Karpas-422 (cell line): ENCODE measurements at regions not wholly inside any gene's neighbourhood (a gene's known extent, or its start where the extent isn't known, plus 50 kb on each side); places are given as distances from the start of the nearest gene placed in this dataset.

Experiments
- DNase-seq: peaks from one replicate; pipeline ENCODE4 v3.0.0-alpha.2; 2015
- H2AFZ ChIP-seq: fragments of 200-600 bp; sonication (generic); 2 replicates; pipeline ENCODE4 v1.6.1; 2014; ENCODE audit warnings: antibody characterized with exemption, low read length, mixed read lengths
- H3K27ac ChIP-seq: fragments of 200-600 bp; sonication (generic); 2 replicates; pipeline ENCODE4 v1.5.1; 2014; ENCODE audit warnings: mild to moderate bottlenecking, low read length, moderate library complexity
- H3K27me3 ChIP-seq: fragments of 200-600 bp; sonication (generic); 2 replicates; pipeline ENCODE4 v1.6.1; 2014; ENCODE audit warnings: low read length, mixed read lengths
- H3K36me3 ChIP-seq: fragments of 200-600 bp; sonication (generic); 2 replicates; pipeline ENCODE4 v1.6.1; 2014; ENCODE audit warnings: low read length, mixed read lengths; ENCODE audit not compliant: insufficient read depth
- H3K4me1 ChIP-seq: fragments of 200-600 bp; sonication (generic); 2 replicates; pipeline ENCODE4 v1.6.1; 2014; ENCODE audit warnings: mild to moderate bottlenecking, low read length, mixed read lengths
- H3K4me2 ChIP-seq: fragments of 200-600 bp; sonication (generic); 2 replicates; pipeline ENCODE4 v1.6.1; 2014; ENCODE audit warnings: low read length, low read depth, mild to moderate bottlenecking; ENCODE audit not compliant: poor library complexity, severe bottlenecking
- H3K4me3 ChIP-seq: fragments of 200-600 bp; sonication (generic); 2 replicates; pipeline ENCODE4 v1.5.1; 2014; ENCODE audit warnings: mild to moderate bottlenecking, antibody characterized with exemption, low read length, mixed read lengths
- H3K79me2 ChIP-seq: fragments of 200-600 bp; sonication (generic); 2 replicates; pipeline ENCODE4 v1.6.1; 2014; ENCODE audit warnings: mild to moderate bottlenecking, low read length, mixed read lengths
- H3K9ac ChIP-seq: fragments of 200-600 bp; sonication (generic); 2 replicates; pipeline ENCODE4 v1.6.0; 2014; ENCODE audit warnings: low read length
- H3K9me2 ChIP-seq: fragments of 200-600 bp; sonication (generic), shearing (Covaris generic); replicated peaks from 2 replicates; pipeline ENCODE4 v1.6.0; 2014; ENCODE audit warnings: mild to moderate bottlenecking, low read length, moderate library complexity; ENCODE audit not compliant: insufficient read depth
- H3K9me3 ChIP-seq: fragments of 300-700, 200-600 bp; sonication (generic); 2 replicates; pipeline ENCODE4 v1.6.1; 2014; ENCODE audit warnings: low read length, mixed read lengths
- H4K20me1 ChIP-seq: fragments of 200-600 bp; sonication (generic); 2 replicates; pipeline ENCODE4 v1.6.1; 2014; ENCODE audit warnings: mild to moderate bottlenecking, antibody characterized with exemption, low read length, low read depth; ENCODE audit not compliant: insufficient read depth

DNA sequence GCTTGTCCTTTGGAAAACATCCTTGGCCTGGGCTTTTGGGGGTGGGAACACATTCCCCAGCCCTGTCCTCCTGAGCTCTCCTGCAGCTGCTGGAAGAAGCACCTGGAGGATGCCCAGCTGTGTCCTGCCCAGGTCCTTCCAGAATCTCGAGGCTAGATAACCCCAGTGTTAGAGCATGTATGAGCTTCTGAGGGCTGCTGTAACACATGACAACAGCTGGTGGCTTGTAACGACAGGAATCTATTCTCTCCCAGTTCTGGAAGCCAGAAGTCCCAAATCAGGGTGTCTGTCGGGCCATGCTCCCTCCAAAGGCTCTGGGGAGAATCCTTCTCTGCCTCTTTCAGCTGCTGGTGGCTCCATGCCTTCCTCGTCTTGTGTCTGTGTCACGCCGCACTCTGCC lies 403.6 kb upstream of the C2CD4B start:
- H3K36me3 ChIP-seq, result no peaks in the 10 kb centered on the region
- H3K27ac ChIP-seq, result no peak overlapping the region
- H3K79me2 ChIP-seq, result no peaks in the 10 kb centered on the region
- H3K4me1 ChIP-seq, result peaks cover 7% of the 10 kb centered on the region
- no peak for DNase-seq
- H3K27me3 ChIP-seq, result no peaks in the 10 kb centered on the region
- no peak overlapping the region for H3K4me2 ChIP-seq
- no peaks in the 10 kb centered on the region for H3K9me3 ChIP-seq
- H3K9ac ChIP-seq, result no peak overlapping the region
- H2AFZ ChIP-seq, result no peak overlapping the region
- no peaks in the 10 kb centered on the region for H4K20me1 ChIP-seq
- no peak overlapping the region for H3K4me3 ChIP-seq
- no peaks in the 10 kb centered on the region for H3K9me2 ChIP-seq

DNA sequence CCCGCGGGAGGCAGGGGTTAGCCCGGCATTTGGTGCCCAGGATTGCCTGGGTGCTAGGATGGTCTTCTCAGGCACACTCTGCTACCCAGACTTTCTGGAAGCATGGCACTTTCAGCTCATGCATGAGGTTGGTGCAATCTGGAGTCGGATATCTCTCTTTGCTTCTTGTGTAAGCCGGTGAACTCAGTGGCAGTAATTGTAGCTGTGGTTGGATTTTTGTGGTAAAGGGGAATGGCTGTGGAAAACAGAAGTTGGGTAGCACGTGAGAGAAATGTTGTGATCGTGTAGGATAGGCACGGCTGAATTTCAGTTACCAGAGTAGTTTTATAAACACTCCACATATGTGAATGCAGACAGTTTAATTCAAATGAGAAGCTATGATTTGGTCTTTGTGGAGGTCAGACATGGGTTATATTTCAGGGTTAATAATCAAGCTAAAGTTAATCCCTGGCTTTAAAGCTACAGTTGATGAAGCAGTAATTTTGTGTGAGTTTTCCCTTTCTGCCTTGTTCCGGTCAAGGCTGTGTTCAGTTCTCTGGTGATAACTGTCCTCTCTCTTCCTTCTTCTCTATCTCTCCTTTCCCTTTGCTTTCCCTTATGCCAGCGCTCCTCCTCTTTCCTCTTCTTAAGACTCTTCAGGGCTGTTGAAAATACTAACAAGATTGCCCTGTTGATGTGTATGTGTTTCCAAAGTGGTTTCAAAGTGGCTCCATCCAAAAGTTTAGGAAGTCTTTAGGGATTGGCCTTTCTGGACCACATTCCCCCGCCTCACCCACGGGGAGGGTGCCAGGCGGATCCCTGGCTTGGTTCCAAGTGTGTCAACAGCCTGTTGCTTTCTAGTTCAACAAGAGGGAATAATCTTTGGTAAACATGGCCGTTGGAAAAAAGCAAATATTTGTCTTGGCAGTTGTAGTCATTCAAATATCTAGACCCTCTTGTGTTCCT lies 404.6 kb upstream of the C2CD4B start:
- no peaks in the 10 kb centered on the region for H3K36me3 ChIP-seq
- no peak overlapping the region for H2AFZ ChIP-seq
- no peak overlapping the region for H3K4me3 ChIP-seq
- DNase-seq, result no peak
- no peak overlapping the region for H3K4me2 ChIP-seq
- H4K20me1 ChIP-seq, result no peaks in the 10 kb centered on the region
- no peak overlapping the region for H3K27ac ChIP-seq
- H3K9ac ChIP-seq, result no peak overlapping the region
- H3K79me2 ChIP-seq, result no peaks in the 10 kb centered on the region
- H3K4me1 ChIP-seq, result peaks cover 13% of the 10 kb centered on the region
- no peaks in the 10 kb centered on the region for H3K9me3 ChIP-seq
- H3K9me2 ChIP-seq, result no peaks in the 10 kb centered on the region
- no peaks in the 10 kb centered on the region for H3K27me3 ChIP-seq

DNA sequence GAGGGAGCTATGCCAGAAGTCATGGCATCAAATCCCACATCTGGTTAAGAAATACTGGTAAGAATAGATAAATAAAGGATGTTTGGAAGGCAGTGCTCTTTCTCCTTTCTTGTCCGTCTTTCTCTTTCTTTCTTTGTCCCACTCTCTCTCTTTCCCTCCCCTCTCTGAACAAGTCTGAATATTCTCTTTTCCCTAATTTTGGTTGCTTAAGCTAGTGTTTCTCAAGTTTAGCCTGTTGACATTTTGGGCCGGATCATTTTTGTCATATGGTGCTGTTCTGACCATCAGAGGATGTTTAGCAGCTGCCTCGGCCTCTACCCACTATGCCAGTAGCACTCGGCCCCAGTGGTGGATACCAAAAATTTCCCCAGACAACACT lies 405.3 kb upstream of the C2CD4B start:
- Histone ChIP-seq H3K36me3 (no peaks in the 10 kb centered on the region), H3K4me2 (no peak overlapping the region), H3K79me2 (no peaks in the 10 kb centered on the region), H3K4me1 (peaks cover 13% of the 10 kb centered on the region), H2AFZ (no peak overlapping the region), H3K4me3 (no peak overlapping the region), H4K20me1 (no peaks in the 10 kb centered on the region), H3K9me3 (no peaks in the 10 kb centered on the region), H3K9ac (no peak overlapping the region), H3K27ac (no peak overlapping the region), H3K9me2 (no peaks in the 10 kb centered on the region), H3K27me3 (no peaks in the 10 kb centered on the region)
- DNase-seq, result no peak

DNA sequence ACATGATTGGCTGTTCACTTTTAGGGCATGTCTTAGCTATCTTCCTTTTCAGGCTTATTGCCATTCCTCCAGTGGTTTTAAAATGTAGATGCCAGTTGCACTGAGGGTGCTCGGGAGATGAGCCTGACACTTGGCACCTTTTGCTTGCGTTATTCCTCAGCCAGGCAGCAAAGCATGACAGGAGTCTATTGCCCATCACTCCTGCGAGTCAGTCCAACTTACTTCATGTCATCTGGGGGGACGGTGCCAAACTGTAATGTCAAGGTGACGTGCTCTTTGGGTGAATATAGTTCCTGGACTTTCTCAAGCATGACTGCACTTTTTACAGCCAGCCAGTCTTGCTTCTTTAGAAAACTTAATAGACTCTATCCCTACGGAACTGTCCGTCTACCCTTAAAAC lies 406.0 kb upstream of the C2CD4B start:
- Histone ChIP-seq H3K27ac (no peak overlapping the region), H3K36me3 (no peaks in the 10 kb centered on the region), H3K79me2 (no peaks in the 10 kb centered on the region), H3K9me2 (no peaks in the 10 kb centered on the region), H3K9me3 (no peaks in the 10 kb centered on the region), H3K27me3 (no peaks in the 10 kb centered on the region), H3K4me1 (peaks cover 13% of the 10 kb centered on the region), H3K4me2 (no peak overlapping the region), H3K9ac (no peak overlapping the region), H2AFZ (no peak overlapping the region), H4K20me1 (no peaks in the 10 kb centered on the region), H3K4me3 (no peak overlapping the region)
- DNase-seq, result no peak

DNA sequence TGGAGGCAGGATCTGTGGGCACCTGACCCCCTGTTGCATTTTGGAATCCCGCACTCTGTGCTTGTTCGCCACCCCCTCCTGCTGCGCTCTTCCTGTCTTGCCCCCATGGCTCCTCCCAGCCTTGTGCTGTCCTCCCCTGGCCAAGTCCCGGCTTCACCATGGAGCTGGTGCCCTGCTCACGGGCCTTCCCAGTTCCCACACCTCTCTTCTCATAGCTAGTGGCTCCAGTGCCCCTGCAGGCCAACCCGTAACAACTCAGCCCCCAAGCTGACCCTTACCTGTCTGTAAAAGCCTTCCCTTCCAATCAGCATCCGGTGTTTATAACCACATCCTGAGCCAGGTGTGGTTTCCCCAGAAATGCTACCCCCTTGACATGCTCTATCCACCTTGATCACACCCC lies 407.7 kb upstream of the C2CD4B start:
- Histone ChIP-seq H3K27ac (no peak overlapping the region), H3K36me3 (no peaks in the 10 kb centered on the region)

DNA sequence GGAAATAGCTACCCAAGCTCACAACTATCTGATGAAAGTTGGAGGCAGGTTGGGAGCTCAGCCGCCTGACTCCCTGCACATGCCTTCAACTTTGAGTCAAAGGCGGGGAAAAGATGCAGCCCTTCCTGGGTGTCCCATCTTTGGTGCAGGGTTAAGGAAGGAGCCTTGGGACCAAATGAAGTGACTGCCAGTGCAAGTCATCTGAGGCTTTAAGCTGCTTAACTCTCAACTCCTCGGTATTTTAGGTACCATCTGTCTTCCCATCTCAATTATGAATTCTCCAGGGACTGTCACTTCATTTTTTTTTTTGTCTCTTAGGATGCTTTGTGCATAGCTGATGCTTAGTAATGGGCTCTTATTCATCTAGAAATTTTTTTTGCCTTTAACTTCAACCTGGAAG lies 408.8 kb upstream of the C2CD4B start:
- no peaks in the 10 kb centered on the region for H3K79me2 ChIP-seq
- no peaks in the 10 kb centered on the region for H3K9me2 ChIP-seq
- H3K4me2 ChIP-seq, result no peak overlapping the region
- no peak overlapping the region for H3K9ac ChIP-seq
- no peaks in the 10 kb centered on the region for H3K27me3 ChIP-seq
- no peak overlapping the region for H3K4me3 ChIP-seq
- H3K4me1 ChIP-seq, result peaks cover 17% of the 10 kb centered on the region
- no peaks in the 10 kb centered on the region for H4K20me1 ChIP-seq
- no peak overlapping the region for H2AFZ ChIP-seq
- H3K27ac ChIP-seq, result no peak overlapping the region
- no peaks in the 10 kb centered on the region for H3K9me3 ChIP-seq
- DNase-seq, result no peak
- H3K36me3 ChIP-seq, result no peaks in the 10 kb centered on the region

More for the DNA sequence above, 407.7 kb upstream of the C2CD4B start:
- no peak overlapping the region for H3K4me2 ChIP-seq
- no peak overlapping the region for H3K9ac ChIP-seq
- H3K9me2 ChIP-seq, result no peaks in the 10 kb centered on the region
- no peaks in the 10 kb centered on the region for H3K79me2 ChIP-seq
- H4K20me1 ChIP-seq, result no peaks in the 10 kb centered on the region
- no peak overlapping the region for H2AFZ ChIP-seq
- H3K27me3 ChIP-seq, result no peaks in the 10 kb centered on the region
- H3K4me1 ChIP-seq, result peaks cover 13% of the 10 kb centered on the region
- no peak for DNase-seq
- no peaks in the 10 kb centered on the region for H3K9me3 ChIP-seq
- no peak overlapping the region for H3K4me3 ChIP-seq

DNA sequence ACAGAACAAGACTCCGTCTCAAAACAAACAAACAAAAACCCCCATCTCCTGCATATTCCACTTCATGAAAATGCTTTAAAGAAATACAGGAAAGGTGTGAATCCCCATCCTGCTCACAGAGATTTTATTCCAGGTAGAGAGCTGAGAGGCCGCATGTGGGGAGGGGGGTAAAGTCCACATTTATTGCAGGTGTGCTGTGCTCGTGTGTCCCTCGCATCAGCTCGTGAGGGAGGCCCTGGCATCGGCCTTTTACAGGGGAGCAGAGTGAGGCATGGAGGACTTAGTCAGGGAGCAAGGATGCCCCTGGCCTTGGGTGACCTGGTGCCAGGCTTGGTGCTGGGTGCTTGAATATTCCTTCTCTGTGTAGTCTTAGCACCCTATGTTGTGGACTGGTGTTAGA lies 413.5 kb upstream of the C2CD4B start:
- H3K4me1 ChIP-seq, result peaks cover 16% of the 10 kb centered on the region
- H3K36me3 ChIP-seq, result no peaks in the 10 kb centered on the region
- no peaks in the 10 kb centered on the region for H3K79me2 ChIP-seq
- H3K4me2 ChIP-seq, result no peak overlapping the region
- no peaks in the 10 kb centered on the region for H4K20me1 ChIP-seq
- no peaks in the 10 kb centered on the region for H3K27me3 ChIP-seq
- no peak for DNase-seq
- H3K27ac ChIP-seq, result no peak overlapping the region
- H3K9ac ChIP-seq, result no peak overlapping the region
- no peaks in the 10 kb centered on the region for H3K9me2 ChIP-seq
- no peak overlapping the region for H3K4me3 ChIP-seq
- H3K9me3 ChIP-seq, result no peaks in the 10 kb centered on the region
- no peak overlapping the region for H2AFZ ChIP-seq

DNA sequence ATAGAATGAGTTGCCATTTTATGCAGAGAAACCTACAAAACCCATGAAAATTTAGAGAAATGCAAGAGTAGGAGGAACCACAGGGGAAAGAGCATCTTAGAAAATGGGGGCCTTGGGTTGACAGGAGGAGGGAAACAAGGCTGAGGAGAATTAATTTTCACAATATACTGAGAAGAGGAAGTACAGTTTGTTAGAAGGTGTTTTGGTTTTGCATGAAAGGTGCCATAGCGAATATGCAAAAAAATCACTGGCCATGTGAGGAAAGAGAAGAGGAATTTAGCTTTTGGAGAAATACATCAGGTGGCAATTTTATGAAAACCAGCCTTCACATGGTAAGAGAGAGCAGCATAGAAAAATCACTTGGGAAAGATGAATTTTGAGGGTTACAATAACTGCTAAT lies 413.9 kb upstream of the C2CD4B start:
- no peak overlapping the region for H3K9ac ChIP-seq
- H3K9me2 ChIP-seq, result no peaks in the 10 kb centered on the region
- H4K20me1 ChIP-seq, result no peaks in the 10 kb centered on the region
- DNase-seq, result peak; percentile 62
- no peak overlapping the region for H3K4me3 ChIP-seq
- H3K27me3 ChIP-seq, result no peaks in the 10 kb centered on the region
- H3K79me2 ChIP-seq, result no peaks in the 10 kb centered on the region
- H3K27ac ChIP-seq, result no peak overlapping the region
- H3K9me3 ChIP-seq, result no peaks in the 10 kb centered on the region
- no peak overlapping the region for H3K4me2 ChIP-seq
- no peaks in the 10 kb centered on the region for H3K36me3 ChIP-seq
- peaks cover 12% of the 10 kb centered on the region for H3K4me1 ChIP-seq
- no peak overlapping the region for H2AFZ ChIP-seq
